ENCODE measurements at regions not wholly inside any gene's neighbourhood (a gene's known extent, or its start where the extent isn't known, plus 50 kb on each side); places are given as distances from the start of the nearest gene placed in this dataset.
"Not testable (repeated sequence)": the region's sequence is repeated elsewhere in the genome, so short reads cannot be mapped to it uniquely, and the experiment has no call there.

DNA sequence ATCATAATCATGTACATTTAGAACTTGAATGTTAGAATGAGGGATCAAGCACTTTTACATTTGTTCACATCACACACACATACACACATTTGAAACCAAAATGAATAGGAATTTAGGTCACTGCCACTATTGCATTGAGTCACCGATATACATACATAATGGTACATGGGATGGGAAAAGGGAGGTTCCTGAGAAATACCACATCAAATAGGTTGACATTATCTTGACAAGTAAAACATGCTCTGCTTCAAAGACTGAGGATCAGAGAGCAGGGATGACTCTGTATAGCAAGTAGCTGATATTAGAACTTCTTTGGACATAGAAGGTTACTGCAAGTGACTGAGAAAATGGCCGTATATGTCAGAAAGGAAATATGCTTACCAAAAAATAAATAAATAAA is 847.2 kb downstream of the PLOD2 start:
- H3K4me1 Mint-ChIP-seq = peaks cover 14 to 36% of the 10 kb centered on the region in 2 experiments
- Histone ChIP-seq H3K79me1 (ENCODE audit: insufficient read depth, low read depth, low read length, poor library complexity, severe bottlenecking) (no peaks in the 10 kb centered on the region), H4K20me1 (ENCODE audit: control insufficient read depth, insufficient read depth, insufficient read length) (no peaks in the 10 kb centered on the region), H3K27me3 (ENCODE audit: insufficient read depth, low read length) (no peaks in the 10 kb centered on the region), H3K27ac (ENCODE audit: insufficient read length, low read depth, low read length) (no peak overlapping the region), H3K23me2 (ENCODE audit: insufficient read length, low read depth, low read length, poor library complexity, severe bottlenecking) (no peaks in the 10 kb centered on the region), H2BK120ac (ENCODE audit: low read depth, low read length, poor library complexity, severe bottlenecking) (no peak overlapping the region), H3K4me2 (ENCODE audit: insufficient read depth, insufficient read length, low read length) (no peak overlapping the region), H3K23ac (ENCODE audit: insufficient read length, low read depth, low read length) (no peak overlapping the region), H3K56ac (ENCODE audit: insufficient read length, low read depth, low read length) (no peak overlapping the region), H3K18ac (ENCODE audit: insufficient read length, low read depth, low read length) (no peak overlapping the region), H4K5ac (ENCODE audit: insufficient read length, low read depth, low read length) (no peak overlapping the region), H3K79me2 (ENCODE audit: insufficient read depth, low read length) (no peaks in the 10 kb centered on the region), H3K14ac (ENCODE audit: insufficient read depth, low read length) (no peak overlapping the region), H2BK15ac (ENCODE audit: low read depth, low read length) (no peak overlapping the region), H4K8ac (replicated peaks; ENCODE audit: insufficient read length, low read depth, low read length) (no peak overlapping the region), H3K4me1 (ENCODE audit: insufficient read depth, low read length) (no peaks in the 10 kb centered on the region; the same call in 1 of the 2 replicates), H3K4ac (ENCODE audit: low read depth, low read length) (no peak overlapping the region), H2AK5ac (ENCODE audit: insufficient read length, low read length) (no peak overlapping the region), H2BK20ac (ENCODE audit: low read depth, low read length, poor library complexity, severe bottlenecking) (no peak overlapping the region), H3T11ph (ENCODE audit: low read length) (no peak overlapping the region), H2AFZ (ENCODE audit: low read length) (no peak overlapping the region), H3K9ac (ENCODE audit: extremely low read depth, insufficient read length, low read length) (no peak overlapping the region), H2BK12ac (ENCODE audit: insufficient read length, low read depth, low read length) (no peak overlapping the region), H3K9me3 (ENCODE audit: control insufficient read depth, low read depth, low read length) (no peaks in the 10 kb centered on the region), H2BK5ac (ENCODE audit: insufficient read length, low read length) (no peak overlapping the region), H4K91ac (ENCODE audit: insufficient read length, low read depth, low read length) (no peak overlapping the region)
- no CpG with 5 or more reads among the region's 2 CpGs for WGBS (ENCODE audit: extremely low coverage, insufficient read length, low lambda C conversion rate)
- no peak overlapping the region for H3K4me3 Mint-ChIP-seq
- H3K27ac Mint-ChIP-seq = no peak overlapping the region
- H3K27me3 Mint-ChIP-seq (ENCODE audit: low read depth) = no peaks in the 10 kb centered on the region
- peaks cover 3 to 18% (median 12%) of the 10 kb centered on the region in 3 experiments; a peak in 5 of 7 replicates for H3K36me3 Mint-ChIP-seq (ENCODE audit: insufficient read depth in 1 of 3, low read depth in 3 of 3)
- peaks cover 0 to 11% of the 10 kb centered on the region in 2 experiments; a peak in 3 of 5 replicates for H3K9me3 Mint-ChIP-seq
- TF ChIP-seq, protein P1, sequence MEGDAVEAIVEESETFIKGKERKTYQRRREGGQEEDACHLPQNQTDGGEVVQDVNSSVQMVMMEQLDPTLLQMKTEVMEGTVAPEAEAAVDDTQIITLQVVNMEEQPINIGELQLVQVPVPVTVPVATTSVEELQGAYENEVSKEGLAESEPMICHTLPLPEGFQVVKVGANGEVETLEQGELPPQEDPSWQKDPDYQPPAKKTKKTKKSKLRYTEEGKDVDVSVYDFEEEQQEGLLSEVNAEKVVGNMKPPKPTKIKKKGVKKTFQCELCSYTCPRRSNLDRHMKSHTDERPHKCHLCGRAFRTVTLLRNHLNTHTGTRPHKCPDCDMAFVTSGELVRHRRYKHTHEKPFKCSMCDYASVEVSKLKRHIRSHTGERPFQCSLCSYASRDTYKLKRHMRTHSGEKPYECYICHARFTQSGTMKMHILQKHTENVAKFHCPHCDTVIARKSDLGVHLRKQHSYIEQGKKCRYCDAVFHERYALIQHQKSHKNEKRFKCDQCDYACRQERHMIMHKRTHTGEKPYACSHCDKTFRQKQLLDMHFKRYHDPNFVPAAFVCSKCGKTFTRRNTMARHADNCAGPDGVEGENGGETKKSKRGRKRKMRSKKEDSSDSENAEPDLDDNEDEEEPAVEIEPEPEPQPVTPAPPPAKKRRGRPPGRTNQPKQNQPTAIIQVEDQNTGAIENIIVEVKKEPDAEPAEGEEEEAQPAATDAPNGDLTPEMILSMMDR (conservative IDR thresholded peaks at IDR 0.05) = no peak
- no peak for DNase-seq

DNA sequence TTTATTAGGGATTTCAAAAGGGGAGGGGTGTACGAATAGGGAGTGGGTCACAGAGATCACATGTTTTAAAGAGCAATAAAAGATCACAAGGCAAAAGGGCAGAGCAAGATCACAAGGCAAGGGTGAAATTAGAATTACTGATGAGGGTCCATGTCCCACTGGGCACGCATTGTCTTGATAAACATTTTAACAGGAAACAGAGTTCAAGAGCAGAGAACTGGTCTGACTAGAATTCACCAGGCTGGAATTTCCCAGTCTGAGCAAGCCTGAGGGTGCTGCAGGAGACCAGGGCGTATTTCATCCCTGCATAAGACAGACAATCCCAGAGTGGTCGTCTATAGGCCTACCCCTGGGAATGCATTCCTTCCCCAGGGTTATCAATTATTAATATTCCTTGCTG is 844.7 kb downstream of the PLOD2 start:
- H3K56ac ChIP-seq (ENCODE audit: insufficient read length, low read depth, low read length); H3K9ac ChIP-seq (ENCODE audit: extremely low read depth, insufficient read length, low read length); H3K4me2 ChIP-seq (ENCODE audit: insufficient read depth, insufficient read length, low read length); H2BK15ac ChIP-seq (ENCODE audit: low read depth, low read length); H4K5ac ChIP-seq (ENCODE audit: insufficient read length, low read depth, low read length); H3K79me1 ChIP-seq (ENCODE audit: insufficient read depth, low read depth, low read length, poor library complexity, severe bottlenecking); H3K23me2 ChIP-seq (ENCODE audit: insufficient read length, low read depth, low read length, poor library complexity, severe bottlenecking); H2BK12ac ChIP-seq (ENCODE audit: insufficient read length, low read depth, low read length); H3K27me3 ChIP-seq (ENCODE audit: insufficient read depth, low read length); H3K27me3 Mint-ChIP-seq (ENCODE audit: low read depth); H3K79me2 ChIP-seq (ENCODE audit: insufficient read depth, low read length); H3K18ac ChIP-seq (ENCODE audit: insufficient read length, low read depth, low read length); H2AK5ac ChIP-seq (ENCODE audit: insufficient read length, low read length); H2BK120ac ChIP-seq (ENCODE audit: low read depth, low read length, poor library complexity, severe bottlenecking); H3K4ac ChIP-seq (ENCODE audit: low read depth, low read length); H3T11ph ChIP-seq (ENCODE audit: low read length); H3K4me1 ChIP-seq (ENCODE audit: insufficient read depth, low read length); H3K23ac ChIP-seq (ENCODE audit: insufficient read length, low read depth, low read length); H3K9me3 ChIP-seq (ENCODE audit: control insufficient read depth, low read depth, low read length); H3K27ac ChIP-seq (ENCODE audit: insufficient read length, low read depth, low read length); H2BK20ac ChIP-seq (ENCODE audit: low read depth, low read length, poor library complexity, severe bottlenecking); H4K91ac ChIP-seq (ENCODE audit: insufficient read length, low read depth, low read length); H3K14ac ChIP-seq (ENCODE audit: insufficient read depth, low read length); H2AFZ ChIP-seq (ENCODE audit: low read length); H4K20me1 ChIP-seq (ENCODE audit: control insufficient read depth, insufficient read depth, insufficient read length); H2BK5ac ChIP-seq (ENCODE audit: insufficient read length, low read length); H4K8ac ChIP-seq (replicated peaks; ENCODE audit: insufficient read length, low read depth, low read length): not testable (repeated sequence)
- Mint-ChIP-seq H3K4me3 (peak overlapping the region in 1 of 2 experiments; percentile 2; a peak in 1 of 5 replicates), H3K27ac (peak overlapping the region; percentile 89 to 91 (median 90)), H3K9me3 (peaks cover 0 to 11% of the 10 kb centered on the region in 2 experiments; a peak in 3 of 5 replicates), H3K36me3 (ENCODE audit: insufficient read depth in 1 of 3, low read depth in 3 of 3) (peaks cover 3 to 18% (median 12%) of the 10 kb centered on the region in 3 experiments; a peak in 5 of 7 replicates), H3K4me1 (peaks cover 14 to 34% of the 10 kb centered on the region in 2 experiments)
- DNase-seq = peak; percentile 69
- no CpG with 5 or more reads among the region's 4 CpGs for WGBS (ENCODE audit: extremely low coverage, insufficient read length, low lambda C conversion rate)

Measured in H9 (cell line).